Peyer's patch (tissue), 4 donors: ENCODE measurements at regions not wholly inside any gene's neighbourhood (a gene's known extent, or its start where the extent isn't known, plus 50 kb on each side); places are given as distances from the start of the nearest gene placed in this dataset.

Experiments
- DNase-seq, 3 donors: peaks; one replicate each; pipeline ENCODE4 v3.0.0-alpha.2; 2017 to 2019
- H3K27ac ChIP-seq, 4 donors: fragments of 200-600 bp; sonication (generic); one replicate each; pipeline ENCODE4 v1.5.1; 2016 to 2019
- H3K27me3 ChIP-seq, 2 donors: fragments of 200-600 bp; sonication (generic); one replicate each; pipeline ENCODE4 v1.5.1; 2019
- H3K36me3 ChIP-seq, 3 donors: fragments of 200-600 bp; sonication (generic); one replicate each; pipeline ENCODE4 v1.5.1; 2016 to 2019
- H3K4me1 ChIP-seq, 4 donors: fragments of 200-600 bp; sonication (generic); one replicate each; pipeline ENCODE4 v1.5.1; 2016 to 2019
- H3K4me3 ChIP-seq, 4 donors: fragments of 200-600 bp; sonication (generic); 1 replicate in 3 of 4; 2 replicates in 1 of 4; pipeline ENCODE4 v1.5.1; 2016 to 2019; ENCODE audit warnings: mild to moderate bottlenecking in 1 of 4
- H3K9me3 ChIP-seq, 4 donors: fragments of 200-600 bp; sonication (generic); one replicate each; pipeline ENCODE4 v1.5.1; 2016 to 2019; ENCODE audit warnings: mild to moderate bottlenecking in 1 of 4
- CTCF ChIP-seq, 6 experiments: fragments of 450-650 bp in 4 of 6; fragments of 200-600 bp in 2 of 6; sonication (generic) in 1 of 6; IDR thresholded peaks; one replicate each; pipeline ENCODE4 v1.5.1; 2017 to 2019; ENCODE audit warnings: antibody characterized with exemption in 6 of 6, mild to moderate bottlenecking in 3 of 6, moderate library complexity in 1 of 6
- POLR2A ChIP-seq, 2 donors: fragments of 450-650 bp; IDR thresholded peaks; one replicate each; pipeline ENCODE4 v1.5.1; 2017; ENCODE audit warnings: antibody characterized with exemption in 2 of 2, mild to moderate bottlenecking in 2 of 2, moderate library complexity in 2 of 2

GRCh38 chr12:116420227-116420880 lies 138.8 kb upstream of the MAP1LC3B2 start:
- no peak for DNase-seq
- no peak for TF ChIP-seq CTCF (IDR thresholded peaks at IDR 0.05)
- TF ChIP-seq POLR2A (IDR thresholded peaks at IDR 0.05) = no peak
- H3K27me3 ChIP-seq = no peaks in the 10 kb centered on the region
- H3K27ac ChIP-seq = no peak overlapping the region
- H3K4me1 ChIP-seq = no peaks in the 10 kb centered on the region
- no peaks in the 10 kb centered on the region for H3K9me3 ChIP-seq
- no peak overlapping the region for H3K4me3 ChIP-seq
- no peaks in the 10 kb centered on the region for H3K36me3 ChIP-seq

DNA sequence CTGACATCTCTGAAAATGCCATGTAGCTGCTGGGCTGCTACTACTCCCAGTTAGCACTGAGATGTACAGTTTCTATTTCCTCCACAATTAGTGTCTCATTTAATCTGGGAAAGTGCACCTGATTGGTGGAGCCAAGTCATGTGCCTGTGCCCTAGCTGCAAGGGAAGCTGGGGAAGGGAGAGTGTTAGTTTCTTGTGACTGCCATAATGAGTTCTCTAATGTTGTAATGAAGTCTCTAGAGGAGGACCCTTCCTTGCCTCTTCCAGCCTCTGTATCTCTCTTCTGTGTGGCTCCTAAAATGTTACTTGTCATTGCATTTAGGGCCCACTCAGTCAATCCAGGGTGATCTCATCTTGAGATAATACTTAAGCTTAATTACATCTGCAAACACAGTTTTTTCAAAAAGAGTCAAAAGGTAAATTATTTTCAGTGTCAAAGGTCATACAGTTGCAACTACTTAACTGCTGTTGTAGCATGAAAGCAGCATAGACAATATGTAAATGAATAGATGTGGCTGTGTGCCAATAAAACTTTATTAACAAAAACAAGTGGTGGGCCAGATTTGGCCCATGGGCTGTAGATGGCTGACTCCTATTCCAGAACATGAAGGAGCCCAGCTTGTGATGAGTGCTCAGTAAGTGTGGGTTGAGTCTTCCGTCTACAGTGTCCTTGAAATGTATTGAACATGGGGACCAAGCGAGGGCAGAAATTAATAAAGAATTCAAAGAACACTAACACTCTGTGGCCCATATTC lies 137.2 kb upstream of the MAP1LC3B2 start:
- DNase-seq = no peak
- Histone ChIP-seq H3K9me3 (no peaks in the 10 kb centered on the region), H3K27me3 (no peaks in the 10 kb centered on the region), H3K4me1 (no peaks in the 10 kb centered on the region), H3K27ac (no peak overlapping the region), H3K4me3 (no peak overlapping the region), H3K36me3 (no peaks in the 10 kb centered on the region)
- no peak for TF ChIP-seq POLR2A (IDR thresholded peaks at IDR 0.05)

GRCh38 chr12:116423094-116423493 lies 136.1 kb upstream of the MAP1LC3B2 start:
- H3K4me3 ChIP-seq = no peak overlapping the region
- DNase-seq = no peak
- H3K36me3 ChIP-seq = no peaks in the 10 kb centered on the region
- H3K4me1 ChIP-seq = no peaks in the 10 kb centered on the region
- no peaks in the 10 kb centered on the region for H3K27me3 ChIP-seq
- TF ChIP-seq POLR2A (IDR thresholded peaks at IDR 0.05) (no peak), CTCF (IDR thresholded peaks at IDR 0.05) (no peak)
- no peaks in the 10 kb centered on the region for H3K9me3 ChIP-seq
- H3K27ac ChIP-seq = no peak overlapping the region

GRCh38 chr12:116425256-116426193 lies 133.7 kb upstream of the MAP1LC3B2 start:
- no peaks in the 10 kb centered on the region for H3K27me3 ChIP-seq
- H3K4me1 ChIP-seq = no peaks in the 10 kb centered on the region
- no peak overlapping the region for H3K27ac ChIP-seq
- H3K9me3 ChIP-seq = no peaks in the 10 kb centered on the region
- TF ChIP-seq CTCF (IDR thresholded peaks at IDR 0.05) (no peak), POLR2A (IDR thresholded peaks at IDR 0.05) (no peak)
- H3K4me3 ChIP-seq = no peak overlapping the region
- no peak for DNase-seq
- H3K36me3 ChIP-seq = no peaks in the 10 kb centered on the region

DNA sequence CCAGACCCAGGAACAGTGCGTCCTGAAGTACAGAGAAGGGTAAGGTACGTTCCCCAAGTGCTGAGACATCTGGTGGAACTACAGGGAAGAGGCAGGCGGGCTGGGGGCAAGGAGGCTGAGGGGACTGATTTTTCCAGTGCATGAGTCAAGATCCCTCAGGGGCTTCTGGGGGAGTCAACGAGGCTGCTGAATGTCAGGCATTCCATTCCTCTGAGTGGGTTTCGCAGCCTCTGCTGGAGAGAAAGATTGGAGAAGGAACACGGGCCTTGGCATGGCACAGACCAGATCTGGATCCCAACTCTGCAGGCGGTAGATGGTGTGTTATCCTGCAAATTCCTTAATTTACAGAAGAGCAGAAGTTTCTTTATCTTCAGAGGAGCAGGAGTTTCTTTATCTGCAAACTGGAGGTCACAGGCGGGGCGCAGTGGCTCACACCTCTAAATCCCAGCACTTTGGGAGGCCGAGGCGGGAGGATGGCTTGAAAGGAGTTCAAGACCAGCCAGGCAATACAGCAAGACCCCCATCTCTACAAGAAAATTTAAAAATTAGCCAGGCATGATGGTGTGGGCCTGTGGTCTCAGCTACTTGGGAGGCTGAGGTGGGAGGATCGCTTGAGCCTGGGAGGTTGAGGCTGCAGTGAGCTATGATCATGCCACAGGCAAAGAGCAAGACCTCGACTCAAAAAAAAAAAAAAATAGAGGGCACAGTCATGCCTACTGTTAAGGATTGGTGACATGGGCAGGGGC lies 132.6 kb upstream of the MAP1LC3B2 start:
- Histone ChIP-seq H3K27ac (no peak overlapping the region), H3K4me1 (no peaks in the 10 kb centered on the region), H3K27me3 (no peaks in the 10 kb centered on the region), H3K9me3 (no peaks in the 10 kb centered on the region), H3K4me3 (no peak overlapping the region), H3K36me3 (no peaks in the 10 kb centered on the region)
- peak in 1 of 3 donors; percentile 52 for DNase-seq
- TF ChIP-seq POLR2A (IDR thresholded peaks at IDR 0.05) = no peak
- TF ChIP-seq CTCF (IDR thresholded peaks at IDR 0.05) = no peak
